Type B pancreatic cell (in vitro differentiated cells): ENCODE measurements at regions not wholly inside any gene's neighbourhood (a gene's known extent, or its start where the extent isn't known, plus 50 kb on each side); places are given as distances from the start of the nearest gene placed in this dataset.

Experiments
- DNase-seq: peaks from one replicate; pipeline ENCODE4 v3.0.0; 2021; ENCODE audit warnings: mixed read lengths; ENCODE audit not compliant: unreplicated experiment; ENCODE audit errors: extremely low spot score
- H3K27ac Mint-ChIP-seq: 2 replicates; pipeline ENCODE4 v1.8.0; 2021; ENCODE audit warnings: mild to moderate bottlenecking, mixed read lengths
- H3K27me3 Mint-ChIP-seq: 2 replicates; pipeline ENCODE4 v1.8.0; 2021; ENCODE audit warnings: mixed read lengths
- H3K36me3 Mint-ChIP-seq: 2 replicates; pipeline ENCODE4 v1.8.0; 2021; ENCODE audit warnings: mixed read lengths
- H3K4me1 Mint-ChIP-seq: one replicate; pipeline ENCODE4 v1.8.0; 2021; ENCODE audit warnings: mixed read lengths; ENCODE audit not compliant: unreplicated experiment
- H3K4me3 Mint-ChIP-seq: 2 replicates; pipeline ENCODE4 v1.8.0; 2021; ENCODE audit warnings: mild to moderate bottlenecking, mixed read lengths
- H3K9me3 Mint-ChIP-seq: 2 replicates; pipeline ENCODE4 v1.8.0; 2021; ENCODE audit warnings: mixed read lengths
- CTCF ChIP-seq: fragments of 200-600 bp; sonication (generic); conservative IDR thresholded peaks from 2 replicates; pipeline ENCODE4 v1.5.0; 2021; ENCODE audit warnings: antibody characterized with exemption, mild to moderate bottlenecking

- DNase-seq = no peak
- no peaks in the 10 kb centered on the region for H3K36me3 Mint-ChIP-seq
- no peak for TF ChIP-seq CTCF
- no peak overlapping the region for H3K27ac Mint-ChIP-seq
- no peaks in the 10 kb centered on the region for H3K9me3 Mint-ChIP-seq
- H3K27me3 Mint-ChIP-seq = no peaks in the 10 kb centered on the region
- H3K4me1 Mint-ChIP-seq = no peaks in the 10 kb centered on the region
- H3K4me3 Mint-ChIP-seq = no peak overlapping the region
These were observed 1006.6 kb upstream of the LRRN3 start for GRCh38 chr7:110084181-110084807.

- Mint-ChIP-seq H3K4me3 (no peak overlapping the region), H3K9me3 (no peaks in the 10 kb centered on the region), H3K4me1 (no peaks in the 10 kb centered on the region), H3K27me3 (no peaks in the 10 kb centered on the region), H3K36me3 (no peaks in the 10 kb centered on the region), H3K27ac (no peak overlapping the region)
- no peak for DNase-seq
- TF ChIP-seq CTCF = peak; percentile 64
These were observed 1000.7 kb upstream of the LRRN3 start for GRCh38 chr7:110090110-110090820.

GRCh38 chr7:110095372-110096052, 995.4 kb upstream of the LRRN3 start:
- no peak for TF ChIP-seq CTCF
- Mint-ChIP-seq H3K36me3 (peaks cover 3% of the 10 kb centered on the region), H3K27me3 (no peaks in the 10 kb centered on the region), H3K27ac (no peak overlapping the region), H3K4me3 (no peak overlapping the region), H3K4me1 (no peaks in the 10 kb centered on the region), H3K9me3 (no peaks in the 10 kb centered on the region)
- no peak for DNase-seq

- no peak overlapping the region for H3K4me3 Mint-ChIP-seq
- no peak for TF ChIP-seq CTCF
- peaks cover 4% of the 10 kb centered on the region for H3K36me3 Mint-ChIP-seq
- no peaks in the 10 kb centered on the region for H3K4me1 Mint-ChIP-seq
- no peak overlapping the region for H3K27ac Mint-ChIP-seq
- DNase-seq = no peak
- H3K27me3 Mint-ChIP-seq = no peaks in the 10 kb centered on the region
- no peaks in the 10 kb centered on the region for H3K9me3 Mint-ChIP-seq
These were observed 986.7 kb upstream of the LRRN3 start for GRCh38 chr7:110104243-110104642.

- H3K36me3 Mint-ChIP-seq = peaks cover 3% of the 10 kb centered on the region
- H3K4me3 Mint-ChIP-seq = no peak overlapping the region
- no peak for TF ChIP-seq CTCF
- H3K4me1 Mint-ChIP-seq = no peaks in the 10 kb centered on the region
- H3K9me3 Mint-ChIP-seq = no peaks in the 10 kb centered on the region
- no peaks in the 10 kb centered on the region for H3K27me3 Mint-ChIP-seq
- no peak overlapping the region for H3K27ac Mint-ChIP-seq
- DNase-seq = no peak
These were observed 985.6 kb upstream of the LRRN3 start for GRCh38 chr7:110105307-110105706.
